ENCODE measurements at regions not wholly inside any gene's neighbourhood (a gene's known extent, or its start where the extent isn't known, plus 50 kb on each side); places are given as distances from the start of the nearest gene placed in this dataset.

- no peak for TF ChIP-seq CTCF (IDR thresholded peaks at IDR 0.05; ENCODE audit: low read depth, low read length)
- no peak for TF ChIP-seq POLR2A (IDR thresholded peaks at IDR 0.05; ENCODE audit: extremely low read depth, insufficient read length)
Observed at GRCh38 chr20:48241482-48241881, 456.2 kb upstream of the SULF2 start.
